ENCODE measurements at regions not wholly inside any gene's neighbourhood (a gene's known extent, or its start where the extent isn't known, plus 50 kb on each side); places are given as distances from the start of the nearest gene placed in this dataset.

- peak; percentile 26 for DNase-seq (ENCODE audit: low spot score)
Observed at GRCh38 chr11:70796648-70797227, 398.4 kb downstream of the CTTN start.

GRCh38 chr11:70798296-70798695 lies 400.0 kb downstream of the CTTN start:
- DNase-seq (ENCODE audit: low spot score) = no peak

GRCh38 chr11:70799386-70799785 lies 401.1 kb downstream of the CTTN start:
- no peak for DNase-seq (ENCODE audit: low spot score)

DNA sequence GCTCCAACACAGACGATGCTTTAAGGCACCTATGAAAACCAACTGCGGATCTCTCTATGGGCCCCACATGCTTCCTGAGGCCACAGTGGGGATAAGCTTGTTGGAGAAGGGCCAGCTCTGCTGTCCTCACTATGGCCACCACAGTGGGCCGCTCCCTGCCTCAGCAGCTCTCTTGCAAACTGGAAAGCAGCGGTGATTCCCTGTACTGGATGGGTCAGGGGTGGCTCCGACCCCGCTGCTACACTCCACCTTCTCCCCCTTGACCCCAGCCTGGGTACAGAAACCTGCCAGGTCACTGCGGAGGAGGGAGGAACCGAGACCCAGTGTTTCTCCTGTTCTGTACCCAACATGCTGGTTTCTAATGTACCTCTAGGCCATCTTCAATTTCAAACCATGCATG lies 403.9 kb downstream of the CTTN start:
- no peak for DNase-seq (ENCODE audit: low spot score)

GRCh38 chr11:70804139-70804837 lies 406.0 kb downstream of the CTTN start:
- no peak for DNase-seq (ENCODE audit: low spot score)

GRCh38 chr11:70805243-70805642 lies 406.9 kb downstream of the CTTN start:
- no peak for DNase-seq (ENCODE audit: low spot score)

GRCh38 chr11:70805971-70806370 lies 407.6 kb downstream of the CTTN start:
- no peak for DNase-seq (ENCODE audit: low spot score)

GRCh38 chr11:70806461-70807194 lies 408.3 kb downstream of the CTTN start:
- no peak for DNase-seq (ENCODE audit: low spot score)

DNA sequence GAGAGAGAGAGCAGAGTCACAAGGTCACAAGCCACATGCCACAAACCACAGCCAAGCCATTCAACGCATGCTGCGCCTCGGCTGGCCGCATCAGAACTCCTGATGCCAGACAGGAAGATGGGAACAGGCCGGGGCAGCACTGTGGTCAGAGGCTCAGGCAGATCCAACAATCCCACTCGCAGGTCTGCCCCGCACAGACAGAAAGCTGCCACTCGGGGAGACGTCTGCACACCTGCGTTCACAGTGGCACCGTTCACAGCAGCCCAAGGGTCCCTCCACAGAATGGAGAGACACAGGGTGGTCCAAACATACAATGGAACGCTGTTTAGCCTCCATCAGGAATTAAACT lies 408.8 kb downstream of the CTTN start:
- no peak for DNase-seq (ENCODE audit: low spot score)

GRCh38 chr11:70808686-70809375 lies 410.5 kb downstream of the CTTN start:
- DNase-seq (ENCODE audit: low spot score) = no peak

DNA sequence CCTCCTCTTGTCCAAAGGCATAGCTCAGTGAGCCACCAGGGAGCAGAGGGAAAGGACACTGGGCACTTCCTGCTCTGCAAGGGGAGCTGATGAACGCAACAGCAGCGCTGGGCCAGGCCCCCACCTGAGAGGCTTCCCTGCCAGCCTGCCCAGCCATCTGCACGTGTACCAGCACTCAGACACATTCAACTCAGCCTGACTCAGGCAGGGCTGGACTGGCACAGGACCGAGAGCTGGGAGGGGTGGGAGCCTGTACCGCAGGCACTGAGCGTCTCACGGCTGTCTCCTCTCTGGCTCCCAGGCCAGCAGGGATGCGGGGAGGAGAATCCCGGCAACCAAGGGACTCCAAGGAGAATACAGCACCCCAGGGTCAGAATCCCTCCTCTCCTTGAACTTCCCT lies 411.8 kb downstream of the CTTN start:
- DNase-seq (ENCODE audit: low spot score) = no peak

- DNase-seq (ENCODE audit: low spot score) = no peak
Observed at GRCh38 chr11:70810681-70811080, 412.4 kb downstream of the CTTN start.

- no peak for DNase-seq (ENCODE audit: low spot score)
Observed at GRCh38 chr11:70811483-70811882, 413.2 kb downstream of the CTTN start.

DNA sequence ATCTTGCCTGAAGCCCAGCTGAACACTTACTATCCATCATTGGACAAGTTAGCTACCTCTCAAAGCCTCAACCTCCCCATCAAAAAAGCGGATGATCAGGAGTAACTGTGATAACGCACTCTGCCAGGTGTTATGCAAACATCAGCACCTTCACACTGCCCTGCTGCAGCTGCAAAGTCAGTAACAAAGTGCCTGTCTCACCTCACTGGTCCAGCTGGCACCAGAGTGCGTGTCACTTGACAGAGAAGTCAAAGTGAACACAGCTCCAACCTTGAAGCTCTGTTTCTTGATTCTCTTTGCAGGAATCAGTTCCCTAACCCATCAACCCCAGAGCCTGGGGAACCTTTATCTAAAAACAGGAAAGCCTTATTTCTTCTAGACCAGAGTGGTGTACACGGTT lies 413.6 kb downstream of the CTTN start:
- no peak for DNase-seq (ENCODE audit: low spot score)

- DNase-seq (ENCODE audit: low spot score) = no peak
Observed at GRCh38 chr11:70812472-70812871, 414.1 kb downstream of the CTTN start.

GRCh38 chr11:70813651-70814050 lies 415.3 kb downstream of the CTTN start:
- DNase-seq (ENCODE audit: low spot score) = no peak

GRCh38 chr11:70815485-70815832 lies 417.1 kb downstream of the CTTN start:
- no peak for DNase-seq (ENCODE audit: low spot score)

DNA sequence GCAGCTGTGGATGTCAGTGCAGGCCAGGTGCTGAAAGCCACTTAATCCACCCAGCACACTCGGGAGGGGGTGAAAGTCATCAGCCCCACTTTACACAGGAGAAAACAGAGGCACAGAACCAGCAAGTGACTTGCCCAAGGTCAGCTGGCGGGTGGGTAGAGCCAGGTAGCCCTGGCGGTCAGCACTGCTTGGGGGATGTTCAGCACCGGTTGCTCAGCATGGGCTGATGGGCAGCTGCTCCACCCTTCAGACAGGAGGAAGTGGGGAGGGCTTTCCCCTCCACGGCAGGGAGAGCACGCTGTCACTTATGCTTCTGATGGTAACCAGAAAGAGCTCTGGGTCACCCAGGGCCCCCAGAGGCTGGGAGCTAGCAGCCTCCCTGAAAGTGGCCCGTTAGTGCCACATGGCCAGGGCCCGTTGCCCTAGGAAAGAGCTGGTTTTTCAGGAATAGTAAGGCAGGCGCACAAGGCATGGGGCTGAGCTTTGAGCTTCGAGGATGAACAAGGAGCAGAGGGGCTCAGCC lies 417.9 kb downstream of the CTTN start:
- no peak for DNase-seq (ENCODE audit: low spot score)

- DNase-seq (ENCODE audit: low spot score) = no peak
Observed at GRCh38 chr11:70818351-70818750, 420.0 kb downstream of the CTTN start.

DNA sequence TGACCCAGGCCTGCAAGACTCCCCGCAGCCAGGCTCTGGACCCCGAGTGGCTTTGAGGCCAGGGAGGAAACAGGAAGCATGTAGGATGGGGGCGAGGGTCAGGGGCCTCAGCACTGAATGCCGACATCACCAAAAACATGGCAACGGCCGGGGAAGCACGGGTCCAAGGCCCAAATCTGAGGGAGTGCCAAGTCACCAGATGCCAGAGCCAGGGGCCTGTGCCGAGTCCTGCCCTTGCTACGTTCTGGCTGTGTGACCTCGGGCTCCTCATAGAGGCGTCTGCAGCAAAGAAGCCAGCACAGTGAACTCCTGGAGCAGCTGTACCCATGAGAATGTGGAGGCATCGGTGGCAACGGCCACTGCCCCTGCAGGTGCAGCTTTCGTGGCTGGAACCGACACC lies 420.7 kb downstream of the CTTN start:
- DNase-seq (ENCODE audit: low spot score) = no peak

DNA sequence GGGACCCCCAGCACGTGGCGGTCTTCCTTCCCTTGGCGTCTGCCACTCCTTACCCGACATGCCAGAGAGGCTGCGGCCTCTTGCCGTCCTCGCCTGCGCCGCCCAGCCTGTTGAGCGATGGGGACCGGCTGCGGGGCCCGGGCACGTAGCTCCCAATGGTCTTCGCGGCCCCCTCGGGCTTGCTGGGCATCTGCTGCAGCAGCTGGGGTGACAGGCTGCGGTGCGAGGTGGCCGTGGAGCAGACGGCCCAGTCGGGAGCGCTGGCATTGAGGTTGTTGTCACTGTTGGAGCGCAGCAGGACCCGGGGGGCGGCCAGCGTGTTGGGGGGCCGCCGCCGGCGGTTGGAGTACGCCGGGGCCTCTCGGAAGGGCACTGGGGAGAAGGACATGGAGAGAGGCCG lies 422.0 kb downstream of the CTTN start:
- DNase-seq (ENCODE audit: low spot score) = no peak

DNA sequence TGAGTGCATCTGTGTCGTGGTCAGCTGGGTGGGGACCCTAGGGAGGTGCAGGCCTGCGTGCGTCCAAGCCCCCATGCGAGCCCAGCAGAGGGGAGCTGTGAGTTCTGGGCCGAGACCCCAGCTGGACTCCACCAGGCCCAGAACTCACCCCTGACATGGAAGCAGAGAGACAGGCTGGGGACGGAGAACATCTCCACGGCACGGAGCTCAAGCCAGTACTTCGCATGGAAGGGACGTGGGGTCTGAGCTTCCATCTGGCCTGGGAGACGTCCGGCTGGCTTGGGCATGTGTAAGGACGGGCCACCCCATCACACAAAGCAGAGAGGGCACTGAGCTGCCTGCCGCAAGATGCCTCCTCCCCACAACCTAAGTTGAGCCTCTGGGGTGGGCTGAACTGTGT lies 422.4 kb downstream of the CTTN start:
- DNase-seq (ENCODE audit: low spot score) = no peak

- DNase-seq (ENCODE audit: low spot score) = no peak
Observed at GRCh38 chr11:70823771-70824170, 425.4 kb downstream of the CTTN start.

Data from NAMALWA (cell line).